Limb (tissue), 2 donors: ENCODE measurements at regions not wholly inside any gene's neighbourhood (a gene's known extent, or its start where the extent isn't known, plus 50 kb on each side); places are given as distances from the start of the nearest gene placed in this dataset.

Source experiments
- DNase-seq, 2 donors: peaks; one replicate each; pipeline ENCODE4 v3.0.0-alpha.2; 2016; ENCODE audit errors: extremely low spot score in 2 of 2

GRCh38 chr3:182063742-182064141 is 352.0 kb downstream of the SOX2 start:
- DNase-seq = no peak

- DNase-seq = no peak
Observed at GRCh38 chr3:182067423-182067822, 355.7 kb downstream of the SOX2 start.

- DNase-seq = no peak
Observed at GRCh38 chr3:182078316-182078715, 366.6 kb downstream of the SOX2 start.

- DNase-seq = no peak
Observed at GRCh38 chr3:182078929-182079328, 367.2 kb downstream of the SOX2 start.

GRCh38 chr3:182081096-182081495 is 369.4 kb downstream of the SOX2 start:
- DNase-seq = no peak

GRCh38 chr3:182083112-182083511 is 371.4 kb downstream of the SOX2 start:
- DNase-seq = no peak

GRCh38 chr3:182092662-182093262 is 381.0 kb downstream of the SOX2 start:
- DNase-seq = peak in 1 of 2 donors; percentile 31

GRCh38 chr3:182094321-182094720 is 382.6 kb downstream of the SOX2 start:
- no peak for DNase-seq

GRCh38 chr3:182104881-182105280 is 393.2 kb downstream of the SOX2 start:
- no peak for DNase-seq

GRCh38 chr3:182105875-182106274 is 394.1 kb downstream of the SOX2 start:
- DNase-seq = no peak

- DNase-seq = no peak
Observed at GRCh38 chr3:182108371-182108770, 396.6 kb downstream of the SOX2 start.

GRCh38 chr3:182111967-182112366 is 400.2 kb downstream of the SOX2 start:
- DNase-seq = no peak

GRCh38 chr3:182115328-182116015 is 403.7 kb downstream of the SOX2 start:
- no peak for DNase-seq

- no peak for DNase-seq
Observed at GRCh38 chr3:182116386-182116785, 404.7 kb downstream of the SOX2 start.

- no peak for DNase-seq
Observed at GRCh38 chr3:182117131-182117530, 405.4 kb downstream of the SOX2 start.

GRCh38 chr3:182117583-182117982 is 405.9 kb downstream of the SOX2 start:
- no peak for DNase-seq

GRCh38 chr3:182118066-182118465 is 406.3 kb downstream of the SOX2 start:
- DNase-seq = no peak

GRCh38 chr3:182121401-182121800 is 409.7 kb downstream of the SOX2 start:
- DNase-seq = no peak

GRCh38 chr3:182122779-182123178 is 411.1 kb downstream of the SOX2 start:
- no peak for DNase-seq

GRCh38 chr3:182124187-182124586 is 412.5 kb downstream of the SOX2 start:
- DNase-seq = no peak

GRCh38 chr3:182124716-182125115 is 413.0 kb downstream of the SOX2 start:
- DNase-seq = no peak

- DNase-seq = no peak
Observed at GRCh38 chr3:182129740-182130139, 418.0 kb downstream of the SOX2 start.

GRCh38 chr3:182133752-182134151 is 422.0 kb downstream of the SOX2 start:
- DNase-seq = no peak
